ENCODE measurements at regions not wholly inside any gene's neighbourhood (a gene's known extent, or its start where the extent isn't known, plus 50 kb on each side); places are given as distances from the start of the nearest gene placed in this dataset.
"Not testable (repeated sequence)": the region's sequence is repeated elsewhere in the genome, so short reads cannot be mapped to it uniquely, and the experiment has no call there.

DNA sequence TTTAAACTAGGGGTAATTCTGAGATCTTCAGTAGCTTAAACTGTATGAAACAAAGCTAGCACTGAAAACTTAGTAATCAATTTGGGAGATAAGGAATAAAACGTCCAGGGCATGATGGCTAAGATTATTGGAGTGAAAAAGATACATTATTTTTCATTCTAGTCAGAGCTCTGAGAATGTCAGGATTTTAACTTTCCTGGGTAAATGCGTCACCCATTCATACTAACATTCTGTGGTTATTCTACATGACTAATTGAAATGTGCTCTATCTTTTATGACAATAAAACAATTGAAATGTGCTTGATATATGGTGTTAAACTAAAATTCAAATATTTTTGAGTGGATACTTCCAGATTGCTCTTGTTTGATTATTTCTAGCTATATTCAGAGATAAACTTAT, 626.0 kb downstream of the EDEM1 start:
- DNase-seq (ENCODE audit: low spot score) = no peak

DNA sequence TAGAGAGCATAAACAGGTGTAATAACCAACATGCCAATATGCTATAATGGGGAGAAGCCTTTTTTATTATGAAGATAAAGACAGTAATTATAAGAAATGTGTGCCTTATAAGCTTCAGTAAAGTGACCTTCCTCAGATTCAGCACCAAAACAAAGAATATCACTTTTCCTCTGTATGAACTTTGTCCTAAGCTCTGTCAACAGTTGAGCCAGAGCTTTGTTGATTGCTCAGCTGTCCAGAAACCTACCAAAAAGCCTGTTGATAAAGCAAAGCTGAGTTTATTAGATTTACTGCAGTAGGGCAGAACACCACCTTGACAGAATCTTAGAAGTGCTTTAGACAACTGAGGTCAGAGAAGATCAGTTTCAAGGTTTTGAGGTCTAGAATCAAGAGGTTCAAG, 635.3 kb downstream of the EDEM1 start:
- DNase-seq (ENCODE audit: low spot score) = no peak

GRCh38 chr3:5826467-5826866, 639.0 kb downstream of the EDEM1 start:
- no peak for DNase-seq (ENCODE audit: low spot score)

DNA sequence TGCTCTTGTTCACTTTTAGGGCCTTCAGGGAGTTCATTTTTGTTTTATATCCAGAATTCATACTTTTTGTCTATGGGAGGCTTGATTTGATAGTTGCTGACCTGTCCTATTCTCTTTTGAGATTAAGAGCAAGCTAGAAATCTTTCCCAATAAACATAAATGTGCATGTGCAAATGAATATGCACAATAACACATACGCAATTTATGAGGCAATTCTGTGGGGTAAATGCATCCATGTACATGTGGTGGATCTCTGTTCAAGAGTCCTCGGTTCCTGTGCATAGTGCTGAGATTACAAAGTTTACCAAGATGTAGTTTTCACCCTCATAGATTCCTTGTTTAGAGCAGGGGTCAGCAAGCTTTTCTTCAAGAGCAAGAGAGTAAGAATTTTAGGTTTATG, 640.7 kb downstream of the EDEM1 start:
- DNase-seq (ENCODE audit: low spot score) = no peak

- no peak for DNase-seq (ENCODE audit: low spot score)
Measured at GRCh38 chr3:5840056-5840455, 652.5 kb downstream of the EDEM1 start.

GRCh38 chr3:5841599-5841998, 654.1 kb downstream of the EDEM1 start:
- DNase-seq (ENCODE audit: low spot score) = no peak

- DNase-seq (ENCODE audit: low spot score) = no peak
Measured at GRCh38 chr3:5846261-5846660, 658.8 kb downstream of the EDEM1 start.

GRCh38 chr3:5861151-5861550, 673.6 kb downstream of the EDEM1 start:
- no peak for DNase-seq (ENCODE audit: low spot score)

- DNase-seq (ENCODE audit: low spot score) = no peak
Measured at GRCh38 chr3:5874931-5875341, 687.4 kb downstream of the EDEM1 start.

GRCh38 chr3:5888851-5889250, 701.3 kb downstream of the EDEM1 start:
- no peak for DNase-seq (ENCODE audit: low spot score)

GRCh38 chr3:5889374-5889773, 701.9 kb downstream of the EDEM1 start:
- DNase-seq (ENCODE audit: low spot score) = no peak

GRCh38 chr3:5891711-5892110, 704.2 kb downstream of the EDEM1 start:
- DNase-seq (ENCODE audit: low spot score) = no peak

DNA sequence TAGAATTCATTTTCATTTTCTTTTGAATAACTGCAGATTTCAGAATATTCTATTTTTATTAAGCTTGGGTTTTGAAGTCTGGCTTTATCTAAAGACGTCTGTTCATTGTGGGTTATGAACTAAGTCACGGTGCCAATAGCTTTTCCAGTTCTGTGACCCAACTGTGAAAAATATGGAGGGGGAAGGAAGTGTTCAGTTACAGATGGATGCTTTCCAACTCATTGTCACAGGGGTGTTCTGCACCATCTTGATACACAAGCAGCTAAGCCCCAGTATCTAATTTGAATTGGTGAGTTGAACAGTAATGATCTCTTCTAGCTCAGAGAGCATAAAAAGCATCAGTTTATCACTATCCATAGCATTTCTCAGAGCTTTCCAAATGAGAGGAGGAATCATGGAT, 710.6 kb downstream of the EDEM1 start:
- no peak for DNase-seq (ENCODE audit: low spot score)

DNA sequence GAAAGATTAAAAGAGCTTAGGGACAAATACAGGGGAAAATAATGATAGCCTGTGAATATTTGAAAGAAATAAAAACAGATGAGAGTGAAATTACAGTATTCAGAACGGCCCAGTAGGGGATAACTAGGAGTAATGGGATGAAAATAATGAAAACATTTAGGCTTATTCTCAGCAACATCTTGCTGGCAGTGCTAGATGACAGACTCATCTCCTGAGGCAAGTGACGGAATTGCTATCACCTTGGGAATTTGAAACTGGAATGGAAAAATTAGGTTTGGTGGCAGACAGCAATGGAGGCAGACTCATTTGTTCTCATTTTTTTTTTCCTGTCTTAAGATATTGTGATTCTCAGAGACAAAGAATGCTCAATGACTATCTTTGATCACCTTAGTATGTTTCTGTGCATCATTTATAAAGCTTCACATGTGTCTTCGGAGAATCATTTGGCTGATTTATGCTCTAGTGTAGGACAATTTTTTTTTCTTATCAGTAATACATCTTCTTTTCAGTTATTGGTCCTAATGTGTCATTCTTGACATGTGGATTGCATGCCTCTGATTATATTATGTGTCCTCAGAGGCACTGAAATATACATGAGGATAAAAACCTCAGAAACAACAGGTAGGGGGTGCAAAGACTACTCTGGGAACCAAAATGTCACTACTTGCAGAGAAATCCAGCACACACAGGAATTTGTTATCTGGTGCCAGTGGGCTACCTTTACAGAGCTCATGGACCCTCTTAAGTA, 711.7 kb downstream of the EDEM1 start:
- no peak for DNase-seq (ENCODE audit: low spot score)

- DNase-seq (ENCODE audit: low spot score) = no peak
Measured at GRCh38 chr3:5917932-5918331, 730.4 kb downstream of the EDEM1 start.

- DNase-seq (ENCODE audit: low spot score) = no peak
Measured at GRCh38 chr3:5918626-5919025, 731.1 kb downstream of the EDEM1 start.

DNA sequence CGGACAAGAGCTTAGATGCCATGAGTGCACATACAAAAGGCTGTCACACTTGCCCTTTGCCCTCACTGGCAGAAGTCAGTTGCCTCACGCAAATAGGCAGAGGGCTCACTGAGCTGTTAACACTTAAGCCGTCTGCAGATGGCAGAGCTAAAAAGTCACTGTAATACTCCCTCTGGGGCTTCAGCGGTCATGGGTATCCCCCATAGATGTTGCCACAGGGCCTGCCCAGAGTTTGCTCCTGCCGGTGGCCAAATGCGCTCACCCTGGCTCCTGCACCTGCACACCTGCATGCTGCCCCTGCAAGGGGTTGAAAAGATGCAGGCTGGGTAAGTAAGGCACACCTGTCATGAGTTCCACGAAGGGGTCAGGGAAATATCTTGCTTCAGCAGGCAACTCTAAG, 741.5 kb downstream of the EDEM1 start:
- no peak for DNase-seq (ENCODE audit: low spot score)

DNA sequence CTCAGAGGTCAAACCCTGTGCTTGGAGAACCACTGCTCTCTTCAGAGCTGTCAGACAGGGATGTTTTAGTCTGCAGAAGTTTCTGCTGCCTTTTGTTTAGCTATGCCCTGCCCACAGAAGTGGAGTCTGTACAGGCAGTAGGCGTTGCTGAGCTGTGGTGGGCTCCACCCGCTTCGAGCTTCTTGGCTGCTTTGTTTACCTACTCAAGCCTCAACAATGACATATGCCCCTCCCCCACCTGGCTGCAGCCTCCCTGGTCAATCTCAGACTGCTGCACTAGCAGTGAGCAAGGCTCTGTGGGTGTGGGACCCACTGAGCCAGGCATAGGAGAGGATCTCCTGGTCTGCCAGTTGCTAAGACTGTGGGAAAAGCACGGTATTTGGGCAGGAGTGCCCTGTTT, 756.6 kb downstream of the EDEM1 start:
- not testable (repeated sequence) for DNase-seq (ENCODE audit: low spot score)

- no peak for DNase-seq (ENCODE audit: low spot score)
Measured at GRCh38 chr3:5948084-5948483, 760.6 kb downstream of the EDEM1 start.

- DNase-seq (ENCODE audit: low spot score) = no peak
Measured at GRCh38 chr3:5951026-5951425, 763.5 kb downstream of the EDEM1 start.

DNA sequence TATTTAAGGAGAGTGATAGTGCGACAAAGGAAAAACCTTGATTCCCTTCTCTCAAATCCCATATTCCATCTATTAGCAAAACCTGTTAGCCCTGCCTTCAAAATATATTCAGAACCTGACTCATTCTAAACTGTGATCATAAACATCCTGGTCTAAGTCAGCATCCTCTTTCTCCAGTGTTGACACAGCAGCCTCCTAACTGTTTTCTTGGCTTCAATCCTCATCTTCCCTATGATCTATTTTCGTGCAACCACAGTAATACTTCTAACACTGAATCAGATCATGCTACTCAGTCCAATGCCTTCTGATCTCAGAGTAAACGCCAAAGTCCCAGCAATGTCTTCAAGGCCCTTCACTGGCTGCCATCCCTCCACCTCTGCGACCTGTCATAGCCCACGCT, 785.1 kb downstream of the EDEM1 start:
- DNase-seq (ENCODE audit: low spot score) = no peak

- no peak for DNase-seq (ENCODE audit: low spot score)
Measured at GRCh38 chr3:5974630-5975322, 787.3 kb downstream of the EDEM1 start.

DNA sequence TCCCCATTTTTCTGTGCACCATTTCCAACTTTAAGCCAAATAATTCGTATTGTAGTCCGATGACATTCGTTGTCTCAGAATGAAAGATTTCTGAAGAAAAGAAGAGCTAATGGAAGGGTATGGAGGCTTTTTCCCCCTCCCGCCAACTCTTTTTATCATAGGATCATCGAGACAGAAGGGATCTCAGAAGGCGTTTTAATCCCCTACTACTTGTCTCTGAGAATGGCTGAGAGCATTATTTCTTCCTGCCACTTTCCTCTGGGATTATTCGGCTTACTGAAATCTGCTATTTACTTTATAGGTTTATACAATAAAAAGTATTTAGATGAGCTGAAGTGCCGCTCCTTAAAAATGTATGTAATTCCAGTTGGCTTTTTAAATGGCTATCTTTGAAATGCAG, 789.8 kb downstream of the EDEM1 start:
- DNase-seq (ENCODE audit: low spot score) = no peak

DNA sequence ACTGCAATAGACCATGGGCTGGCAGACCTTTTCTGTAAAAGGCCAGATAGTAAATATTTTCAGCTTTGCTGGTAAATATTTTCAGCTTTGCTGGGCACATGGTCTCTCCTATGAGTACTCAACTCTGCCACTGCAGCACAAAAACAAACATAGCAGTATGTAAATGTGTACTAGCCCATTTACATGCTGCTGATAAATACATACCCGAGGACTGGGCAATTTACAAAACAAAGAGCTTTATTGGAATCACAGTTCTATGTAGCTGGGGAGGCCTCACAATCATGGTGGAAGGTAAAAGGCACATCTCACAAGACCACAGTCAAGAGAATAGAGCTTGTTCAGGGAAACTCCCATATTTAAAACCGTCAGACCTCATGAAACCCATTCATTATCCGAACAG, 793.0 kb downstream of the EDEM1 start:
- no peak for DNase-seq (ENCODE audit: low spot score)

Data from hepatic stellate cell (primary cell).